Epithelial cell of esophagus (primary cell): ENCODE measurements at regions not wholly inside any gene's neighbourhood (a gene's known extent, or its start where the extent isn't known, plus 50 kb on each side); places are given as distances from the start of the nearest gene placed in this dataset.

Experiments used
- DNase-seq: peaks from one replicate; pipeline ENCODE4 v3.0.0; 2010; ENCODE audit warnings: low read depth
- H3K4me3 ChIP-seq: 2 replicates; pipeline ENCODE4 v1.5.1; 2011; ENCODE audit warnings: mild to moderate bottlenecking, low read length, control low read depth
- CTCF ChIP-seq: IDR thresholded peaks from 2 replicates; pipeline ENCODE4 v1.5.1; 2011; ENCODE audit warnings: low read depth, mild to moderate bottlenecking, low read length, control low read depth, inconsistent platforms; ENCODE audit not compliant: insufficient read depth; ENCODE audit errors: missing control alignments

- TF ChIP-seq CTCF, result no peak
- DNase-seq, result peak; percentile 81
- no peak overlapping the region for H3K4me3 ChIP-seq
These were observed 199.5 kb upstream of the CLINT1 start for GRCh38 chr5:158058208-158059120.

- TF ChIP-seq CTCF, result no peak
These were observed 197.3 kb upstream of the CLINT1 start for GRCh38 chr5:158056130-158056825.

GRCh38 chr5:158055111-158055501 is 196.2 kb upstream of the CLINT1 start:
- no peak for DNase-seq
- no peak overlapping the region for H3K4me3 ChIP-seq
- TF ChIP-seq CTCF, result no peak

More at GRCh38 chr5:158056130-158056825, 197.3 kb upstream of the CLINT1 start:
- no peak overlapping the region for H3K4me3 ChIP-seq
- peak; percentile 65 for DNase-seq

GRCh38 chr5:158054223-158055110 is 195.5 kb upstream of the CLINT1 start:
- peak; percentile 12 for DNase-seq
- TF ChIP-seq CTCF, result no peak
- no peak overlapping the region for H3K4me3 ChIP-seq

GRCh38 chr5:158051036-158051435 is 192.1 kb upstream of the CLINT1 start:
- no peak overlapping the region for H3K4me3 ChIP-seq
- peak; percentile 77 for DNase-seq
- no peak for TF ChIP-seq CTCF

GRCh38 chr5:158050421-158050820 is 191.5 kb upstream of the CLINT1 start:
- no peak for TF ChIP-seq CTCF
- no peak overlapping the region for H3K4me3 ChIP-seq
- DNase-seq, result no peak
